ENCODE measurements at regions not wholly inside any gene's neighbourhood (a gene's known extent, or its start where the extent isn't known, plus 50 kb on each side); places are given as distances from the start of the nearest gene placed in this dataset.

DNA sequence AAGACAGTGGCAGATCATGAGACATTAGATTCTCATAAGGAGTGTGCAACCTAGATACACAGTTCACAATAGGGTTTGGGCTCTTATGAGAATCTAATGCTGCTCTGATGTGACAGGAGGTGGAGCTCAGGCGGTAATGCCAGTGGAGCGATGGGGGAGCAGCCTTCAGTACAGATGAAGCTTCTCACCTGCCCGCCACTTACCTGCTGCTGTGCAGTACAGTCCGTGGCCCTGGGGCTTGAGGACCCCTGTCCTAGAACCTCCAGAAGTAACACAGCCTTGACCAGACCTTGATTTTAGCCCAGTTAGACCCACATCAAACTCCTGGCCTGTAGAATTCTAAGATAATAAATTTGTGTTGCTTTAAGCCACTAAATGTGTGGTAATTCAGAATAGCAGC lies 215.1 kb upstream of the MIR17HG start:
- TF ChIP-seq POLR2AphosphoS5 (IDR thresholded peaks at IDR 0.05; ENCODE audit: control insufficient read depth, insufficient read depth, low read depth, low read length), result no peak
- TF ChIP-seq ZNF121 (CRISPR knock-in tag; conservative IDR thresholded peaks at IDR 0.05), result no peak
- no peak for TF ChIP-seq GTF2F1 (IDR thresholded peaks at IDR 0.05; ENCODE audit: low read depth, low read length)
- TF ChIP-seq, protein P1, sequence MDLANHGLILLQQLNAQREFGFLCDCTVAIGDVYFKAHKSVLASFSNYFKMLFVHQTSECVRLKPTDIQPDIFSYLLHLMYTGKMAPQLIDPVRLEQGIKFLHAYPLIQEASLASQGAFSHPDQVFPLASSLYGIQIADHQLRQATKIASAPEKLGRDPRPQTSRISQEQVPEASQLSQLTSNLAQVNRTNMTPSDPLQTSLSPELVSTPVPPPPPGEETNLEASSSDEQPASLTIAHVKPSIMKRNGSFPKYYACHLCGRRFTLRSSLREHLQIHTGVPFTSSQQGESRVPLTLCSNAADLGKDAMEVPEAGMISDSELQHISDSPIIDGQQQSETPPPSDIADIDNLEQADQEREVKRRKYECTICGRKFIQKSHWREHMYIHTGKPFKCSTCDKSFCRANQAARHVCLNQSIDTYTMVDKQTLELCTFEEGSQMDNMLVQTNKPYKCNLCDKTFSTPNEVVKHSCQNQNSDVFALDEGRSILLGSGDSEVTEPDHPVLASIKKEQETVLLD (IDR thresholded peaks at IDR 0.05), result no peak
- TF ChIP-seq, protein P2, sequence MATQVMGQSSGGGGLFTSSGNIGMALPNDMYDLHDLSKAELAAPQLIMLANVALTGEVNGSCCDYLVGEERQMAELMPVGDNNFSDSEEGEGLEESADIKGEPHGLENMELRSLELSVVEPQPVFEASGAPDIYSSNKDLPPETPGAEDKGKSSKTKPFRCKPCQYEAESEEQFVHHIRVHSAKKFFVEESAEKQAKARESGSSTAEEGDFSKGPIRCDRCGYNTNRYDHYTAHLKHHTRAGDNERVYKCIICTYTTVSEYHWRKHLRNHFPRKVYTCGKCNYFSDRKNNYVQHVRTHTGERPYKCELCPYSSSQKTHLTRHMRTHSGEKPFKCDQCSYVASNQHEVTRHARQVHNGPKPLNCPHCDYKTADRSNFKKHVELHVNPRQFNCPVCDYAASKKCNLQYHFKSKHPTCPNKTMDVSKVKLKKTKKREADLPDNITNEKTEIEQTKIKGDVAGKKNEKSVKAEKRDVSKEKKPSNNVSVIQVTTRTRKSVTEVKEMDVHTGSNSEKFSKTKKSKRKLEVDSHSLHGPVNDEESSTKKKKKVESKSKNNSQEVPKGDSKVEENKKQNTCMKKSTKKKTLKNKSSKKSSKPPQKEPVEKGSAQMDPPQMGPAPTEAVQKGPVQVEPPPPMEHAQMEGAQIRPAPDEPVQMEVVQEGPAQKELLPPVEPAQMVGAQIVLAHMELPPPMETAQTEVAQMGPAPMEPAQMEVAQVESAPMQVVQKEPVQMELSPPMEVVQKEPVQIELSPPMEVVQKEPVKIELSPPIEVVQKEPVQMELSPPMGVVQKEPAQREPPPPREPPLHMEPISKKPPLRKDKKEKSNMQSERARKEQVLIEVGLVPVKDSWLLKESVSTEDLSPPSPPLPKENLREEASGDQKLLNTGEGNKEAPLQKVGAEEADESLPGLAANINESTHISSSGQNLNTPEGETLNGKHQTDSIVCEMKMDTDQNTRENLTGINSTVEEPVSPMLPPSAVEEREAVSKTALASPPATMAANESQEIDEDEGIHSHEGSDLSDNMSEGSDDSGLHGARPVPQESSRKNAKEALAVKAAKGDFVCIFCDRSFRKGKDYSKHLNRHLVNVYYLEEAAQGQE (IDR thresholded peaks at IDR 0.05; ENCODE audit: borderline replicate concordance), result no peak
- TF ChIP-seq, protein P2 (CRISPR knock-in tag; IDR thresholded peaks at IDR 0.05; ENCODE audit: low read depth), result no peak
- no peak for TF ChIP-seq PPARD (CRISPR knock-in tag; IDR thresholded peaks at IDR 0.05)
- TF ChIP-seq GABPB2 (CRISPR knock-in tag; conservative IDR thresholded peaks at IDR 0.05), result no peak

Measured in K562 (cell line).